Gastrocnemius medialis (tissue), 4 donors: ENCODE measurements at regions not wholly inside any gene's neighbourhood (a gene's known extent, or its start where the extent isn't known, plus 50 kb on each side); places are given as distances from the start of the nearest gene placed in this dataset.
"Not testable (repeated sequence)": the region's sequence is repeated elsewhere in the genome, so short reads cannot be mapped to it uniquely, and the experiment has no call there.

ENCODE experiments used
- CTCF ChIP-seq, 5 experiments: fragments of 450-650 bp in 3 of 5; fragments of 200-600 bp in 2 of 5; sonication (generic) in 2 of 5; IDR thresholded peaks in 4 of 5; conservative IDR thresholded peaks in 1 of 5; 1 replicate in 4 of 5; 2 replicates in 1 of 5; pipeline ENCODE4 v1.5.1; 2016 to 2019; ENCODE audit warnings: antibody characterized with exemption in 5 of 5, mild to moderate bottlenecking in 3 of 5, moderate library complexity in 3 of 5
- POLR2A ChIP-seq, 2 donors: fragments of 450-650 bp; IDR thresholded peaks; one replicate each; pipeline ENCODE4 v1.6.1; 2017; ENCODE audit warnings: antibody characterized with exemption in 2 of 2, mild to moderate bottlenecking in 2 of 2, moderate library complexity in 2 of 2

- TF ChIP-seq CTCF (IDR thresholded peaks at IDR 0.05 in 4 of 5, conservative IDR thresholded peaks at IDR 0.05 in 1 of 5); POLR2A (IDR thresholded peaks at IDR 0.05): not testable (repeated sequence)
Observed at GRCh38 chr21:5088820-5089219, 5432.6 kb upstream of the TPTE start.
